Fibroblast of the aortic adventitia (primary cell): ENCODE measurements at regions not wholly inside any gene's neighbourhood (a gene's known extent, or its start where the extent isn't known, plus 50 kb on each side); places are given as distances from the start of the nearest gene placed in this dataset.

Experiments
- DNase-seq: peaks from one replicate; pipeline ENCODE4 v3.0.0-alpha.2; 2010; ENCODE audit warnings: low read depth
- H3K4me3 ChIP-seq: 2 replicates; pipeline ENCODE4 v1.5.1; 2011; ENCODE audit warnings: low read depth, mild to moderate bottlenecking, control low read depth, low read length, moderate library complexity
- TF ChIP-seq, protein P1 (sequence below): IDR thresholded peaks from 2 replicates; pipeline ENCODE4 v1.5.1; 2011; ENCODE audit warnings: mild to moderate bottlenecking, low read length, control low read depth, inconsistent platforms; ENCODE audit not compliant: insufficient read depth

DNA sequence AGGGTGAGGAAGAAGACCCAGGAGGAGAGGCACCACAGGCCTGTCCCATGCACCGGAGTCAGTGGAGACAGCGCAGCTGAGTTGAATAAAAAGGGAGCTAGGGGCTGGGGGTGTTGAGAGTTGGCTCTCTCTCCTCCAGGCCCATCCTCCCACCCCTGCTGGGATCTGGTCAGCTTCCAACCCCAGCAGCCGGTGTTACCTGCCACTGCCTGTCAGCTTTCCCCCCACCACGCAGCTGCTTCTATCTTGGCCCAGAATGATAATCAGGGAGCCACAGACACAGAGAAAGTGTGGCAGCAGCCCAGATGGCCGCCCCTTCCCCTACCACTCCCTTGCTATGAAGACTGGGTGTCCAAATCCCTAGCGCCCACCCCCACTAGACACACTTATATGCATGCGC is 120.6 kb upstream of the RPL38 start:
- no peak for DNase-seq
- no peak overlapping the region for H3K4me3 ChIP-seq
- TF ChIP-seq, protein P1, sequence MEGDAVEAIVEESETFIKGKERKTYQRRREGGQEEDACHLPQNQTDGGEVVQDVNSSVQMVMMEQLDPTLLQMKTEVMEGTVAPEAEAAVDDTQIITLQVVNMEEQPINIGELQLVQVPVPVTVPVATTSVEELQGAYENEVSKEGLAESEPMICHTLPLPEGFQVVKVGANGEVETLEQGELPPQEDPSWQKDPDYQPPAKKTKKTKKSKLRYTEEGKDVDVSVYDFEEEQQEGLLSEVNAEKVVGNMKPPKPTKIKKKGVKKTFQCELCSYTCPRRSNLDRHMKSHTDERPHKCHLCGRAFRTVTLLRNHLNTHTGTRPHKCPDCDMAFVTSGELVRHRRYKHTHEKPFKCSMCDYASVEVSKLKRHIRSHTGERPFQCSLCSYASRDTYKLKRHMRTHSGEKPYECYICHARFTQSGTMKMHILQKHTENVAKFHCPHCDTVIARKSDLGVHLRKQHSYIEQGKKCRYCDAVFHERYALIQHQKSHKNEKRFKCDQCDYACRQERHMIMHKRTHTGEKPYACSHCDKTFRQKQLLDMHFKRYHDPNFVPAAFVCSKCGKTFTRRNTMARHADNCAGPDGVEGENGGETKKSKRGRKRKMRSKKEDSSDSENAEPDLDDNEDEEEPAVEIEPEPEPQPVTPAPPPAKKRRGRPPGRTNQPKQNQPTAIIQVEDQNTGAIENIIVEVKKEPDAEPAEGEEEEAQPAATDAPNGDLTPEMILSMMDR, result no peak

DNA sequence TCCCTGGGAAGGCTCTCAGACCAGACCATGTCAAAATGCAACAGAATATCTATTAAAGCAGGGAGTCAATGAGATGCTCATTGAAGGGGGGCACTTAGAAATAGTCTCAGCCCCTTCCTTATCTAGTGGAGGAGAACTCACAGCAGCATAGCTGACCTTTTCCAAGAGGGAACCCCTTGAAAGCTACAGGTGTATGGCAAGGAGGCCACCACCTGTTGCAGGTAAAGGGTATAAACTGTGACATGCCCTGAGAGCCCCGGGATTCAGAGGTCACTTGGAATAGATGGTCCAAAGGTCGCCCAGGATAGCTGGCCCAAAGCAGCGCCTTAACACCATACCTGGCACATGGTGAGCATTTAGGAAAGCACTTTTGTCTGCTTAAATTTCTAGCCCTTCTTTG is 120.2 kb upstream of the RPL38 start:
- no peak for DNase-seq
- no peak overlapping the region for H3K4me3 ChIP-seq
- TF ChIP-seq, protein P1, result no peak

DNA sequence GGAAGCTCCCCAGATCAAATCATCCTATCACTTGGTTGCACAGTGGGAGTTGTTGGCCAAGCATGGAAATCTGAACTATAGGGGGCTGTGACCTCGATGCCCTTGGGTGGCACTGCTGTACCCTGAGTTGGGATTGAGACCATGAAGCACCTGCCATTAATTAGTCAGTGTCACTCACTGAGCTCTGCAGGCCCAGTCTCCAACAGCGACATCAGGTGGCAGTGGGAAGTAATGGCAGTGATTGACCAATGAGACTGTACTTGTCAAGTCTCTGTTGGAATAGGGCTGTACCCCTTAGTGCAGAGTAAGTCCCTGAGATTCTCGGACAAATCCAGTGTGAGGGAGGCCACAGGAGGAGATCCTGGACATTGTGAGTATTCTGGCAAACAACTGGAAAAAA is 118.0 kb upstream of the RPL38 start:
- no peak for DNase-seq
- TF ChIP-seq, protein P1, result no peak

DNA sequence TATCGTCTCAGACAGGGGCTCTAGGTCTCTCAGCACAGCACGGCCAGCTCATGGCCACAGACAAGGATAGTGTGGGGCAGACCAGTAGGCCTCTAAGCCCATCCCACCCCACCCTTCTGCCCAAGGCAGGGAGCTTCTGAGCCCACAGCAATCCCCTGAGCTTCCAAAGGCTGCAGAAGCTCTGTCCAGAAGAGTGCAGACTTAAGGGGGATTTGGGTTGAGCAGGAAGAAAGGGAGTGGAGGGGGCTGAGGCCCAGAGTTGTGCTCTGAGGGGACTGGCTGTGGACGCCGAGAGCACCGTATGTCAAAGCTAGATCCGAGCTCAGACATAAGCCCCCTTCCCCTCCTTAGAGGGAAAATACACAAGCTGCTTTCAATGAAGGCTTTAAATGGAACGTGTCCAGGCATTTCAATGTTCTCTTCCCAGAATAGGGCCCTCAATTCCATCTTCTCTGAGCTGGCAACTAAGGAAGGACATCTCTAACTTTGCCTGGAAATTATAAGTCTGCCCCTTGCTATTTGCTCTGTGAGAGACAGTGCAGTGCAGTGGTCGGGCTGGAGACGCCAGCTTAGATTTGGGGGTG is 116.4 kb upstream of the RPL38 start:
- TF ChIP-seq, protein P1, result no peak
- H3K4me3 ChIP-seq, result no peak overlapping the region
- no peak for DNase-seq

More for the DNA sequence above, 118.0 kb upstream of the RPL38 start:
- H3K4me3 ChIP-seq, result no peak overlapping the region

DNA sequence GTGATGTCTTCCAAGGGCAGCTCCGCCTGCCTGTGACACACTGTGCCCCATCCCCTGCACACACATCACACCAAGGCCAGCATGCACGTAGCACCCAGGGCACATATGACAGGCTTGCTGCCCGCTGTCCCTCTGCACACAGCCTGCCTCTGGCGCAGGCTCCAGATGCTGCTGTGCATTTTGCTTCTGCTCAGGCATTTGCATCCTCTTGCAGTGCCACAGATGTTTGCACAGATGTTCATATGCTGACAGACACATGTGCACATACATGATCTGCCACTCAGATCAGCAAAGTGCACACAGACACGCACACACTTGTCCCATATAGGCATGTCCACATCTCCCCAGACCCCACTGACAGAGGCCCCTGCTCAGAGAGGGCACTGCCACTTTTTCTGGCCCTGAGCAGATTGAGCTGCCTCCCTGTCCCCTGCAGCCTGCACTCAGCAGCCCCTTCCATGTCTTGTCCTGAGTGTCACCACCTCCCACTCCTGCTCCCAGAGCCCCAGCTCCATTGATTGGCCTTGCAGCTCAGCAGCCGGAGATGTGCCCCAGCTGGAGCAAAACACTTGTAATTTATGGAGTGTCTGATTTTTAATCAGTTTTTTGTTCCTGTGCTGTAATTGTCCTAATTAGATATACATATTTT is 115.1 kb upstream of the RPL38 start:
- DNase-seq, result no peak
- no peak overlapping the region for H3K4me3 ChIP-seq
- TF ChIP-seq, protein P1, result no peak

DNA sequence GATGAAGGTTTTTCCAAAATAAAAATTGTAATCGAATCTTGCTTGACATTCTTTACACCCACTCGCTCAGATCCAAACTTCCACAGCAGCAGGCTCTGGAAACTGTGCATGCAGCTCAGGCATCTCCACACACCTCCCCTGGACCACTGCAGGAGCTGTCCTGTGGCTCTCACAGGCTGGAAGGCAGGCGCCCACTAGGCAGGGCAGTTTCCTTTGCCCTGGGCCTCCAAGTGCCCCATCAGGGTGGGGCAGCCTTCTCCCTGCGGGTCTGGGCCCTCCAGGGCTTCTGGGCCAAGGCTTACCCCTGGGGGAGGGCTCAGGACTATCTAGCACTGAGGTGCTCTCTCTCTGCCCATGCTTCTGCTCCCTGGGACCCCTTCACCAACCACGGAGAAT is 114.5 kb upstream of the RPL38 start:
- no peak for DNase-seq
- no peak overlapping the region for H3K4me3 ChIP-seq
- TF ChIP-seq, protein P1, result no peak

DNA sequence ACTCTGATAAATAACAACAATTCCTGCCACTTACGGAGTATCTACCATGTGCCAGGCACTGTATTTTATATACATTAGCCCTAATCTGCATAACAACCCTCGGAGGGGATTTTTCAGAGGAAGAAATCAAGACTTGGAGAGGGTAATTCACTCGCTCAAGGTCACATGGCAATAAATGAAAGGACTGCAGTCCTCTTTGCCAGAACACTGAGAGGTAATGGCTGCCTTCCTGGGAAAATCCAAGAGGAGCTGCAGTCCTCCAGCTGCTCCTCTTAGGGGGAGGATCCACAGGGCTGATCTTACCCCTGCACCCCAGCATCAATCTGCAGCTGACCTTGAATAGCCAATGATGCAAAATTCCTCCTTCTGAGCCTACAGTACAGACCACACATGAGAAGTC is 114.1 kb upstream of the RPL38 start:
- H3K4me3 ChIP-seq, result no peak overlapping the region
- DNase-seq, result no peak
- TF ChIP-seq, protein P1, result no peak
